ENCODE measurements at regions not wholly inside any gene's neighbourhood (a gene's known extent, or its start where the extent isn't known, plus 50 kb on each side); places are given as distances from the start of the nearest gene placed in this dataset.

- no peaks in the 10 kb centered on the region for H3K27me3 ChIP-seq
- WGBS, 2 donors = 75 to 80% methylated on average over 5 of the region's 5 CpGs
- TF ChIP-seq CTCF (IDR thresholded peaks at IDR 0.05) = no peak
- no peak overlapping the region for H3K4me3 ChIP-seq
- no peak for FAIRE-seq
- no peaks in the 10 kb centered on the region for H3K36me3 ChIP-seq
- intact Hi-C loops (cut with DNase I) = loop anchor here in 2 of 3 donors (10.0 kb wide), 2 partner anchors 180 to 250 kb away; no protein-coding TSS in a partner anchor
- no peak for ATAC-seq
- no peaks in the 10 kb centered on the region for H3K9me3 ChIP-seq
- DNase-seq = no peak
- no peak overlapping the region for H3K27ac ChIP-seq
- no peaks in the 10 kb centered on the region for H3K4me1 ChIP-seq
Observed at GRCh38 chr2:71794611-71795010, 341.2 kb downstream of the DYSF start.

GRCh38 chr2:71793926-71794325 lies 340.6 kb downstream of the DYSF start:
- Histone ChIP-seq H3K27ac (no peak overlapping the region), H3K4me1 (no peaks in the 10 kb centered on the region), H3K36me3 (no peaks in the 10 kb centered on the region), H3K27me3 (no peaks in the 10 kb centered on the region), H3K4me3 (no peak overlapping the region), H3K9me3 (no peaks in the 10 kb centered on the region)
- no peak for FAIRE-seq
- 84 to 89% methylated on average over 2 of the region's 2 CpGs for WGBS, 2 donors
- ATAC-seq = no peak
- intact Hi-C loops (cut with DNase I) = loop anchor here in 2 of 3 donors (10.0 kb wide), 2 partner anchors 179 to 249 kb away; no protein-coding TSS in a partner anchor
- DNase-seq = no peak
- TF ChIP-seq CTCF (IDR thresholded peaks at IDR 0.05) = no peak

GRCh38 chr2:71792926-71793761 lies 339.8 kb downstream of the DYSF start:
- FAIRE-seq (no peak), ATAC-seq (peak in 1 of 4 donors; percentile 31), DNase-seq (no peak)
- Histone ChIP-seq H3K27me3 (no peaks in the 10 kb centered on the region), H3K9me3 (no peaks in the 10 kb centered on the region), H3K4me1 (no peaks in the 10 kb centered on the region), H3K27ac (no peak overlapping the region), H3K4me3 (no peak overlapping the region), H3K36me3 (no peaks in the 10 kb centered on the region)
- intact Hi-C loops (cut with DNase I) = loop anchor here in 2 of 3 donors (10.0 kb wide), 2 partner anchors 178 to 248 kb away; no protein-coding TSS in a partner anchor
- WGBS, 2 donors = 83 to 85% methylated on average over 10 of the region's 10 CpGs
- TF ChIP-seq CTCF (IDR thresholded peaks at IDR 0.05) = no peak

- TF ChIP-seq CTCF (IDR thresholded peaks at IDR 0.05) = no peak
- DNase-seq = no peak
- H3K9me3 ChIP-seq = no peaks in the 10 kb centered on the region
- ATAC-seq = no peak
- WGBS, 2 donors = 89% methylated on average over 14 of the region's 14 CpGs
- no peaks in the 10 kb centered on the region for H3K27me3 ChIP-seq
- H3K27ac ChIP-seq = no peak overlapping the region
- no peaks in the 10 kb centered on the region for H3K36me3 ChIP-seq
- H3K4me1 ChIP-seq = no peaks in the 10 kb centered on the region
- intact Hi-C loops (cut with DNase I) = loop anchor here in 2 of 3 donors (10.0 kb wide), 2 partner anchors 177 to 247 kb away; no protein-coding TSS in a partner anchor
- FAIRE-seq = no peak
- H3K4me3 ChIP-seq = no peak overlapping the region
Observed at GRCh38 chr2:71791501-71792135, 338.3 kb downstream of the DYSF start.
